H1 (cell line): ENCODE measurements at regions not wholly inside any gene's neighbourhood (a gene's known extent, or its start where the extent isn't known, plus 50 kb on each side); places are given as distances from the start of the nearest gene placed in this dataset.

Experiments used
- CTCF ChIA-PET: fragments of 300-600 bp; sonication (Branson Sonifier 250); formaldehyde crosslinking; loops from one replicate; lab custom pipeline; 2021; ENCODE audit not compliant: partially characterized antibody; lab: Charles Lee
- POLR2A ChIA-PET: fragments of 300-600 bp; sonication (Branson Sonifier 250); formaldehyde crosslinking; loops from one replicate; lab custom pipeline; 2021; ENCODE audit warnings: inconsistent platforms; ENCODE audit not compliant: partially characterized antibody; lab: Charles Lee
- DNase-seq, 2 experiments: peaks; one replicate each; pipeline versions ENCODE4 v3.0.0 to v3.0.0-alpha.2; 2010 to 2022; ENCODE audit warnings: low spot score in 2 of 2, low read depth in 1 of 2, mixed read lengths in 1 of 2
- FAIRE-seq: peaks from 2 replicates; lab custom pipeline; 2011; peaks lifted over from hg19 to GRCh38; lab: Jason Lieb, UNC
- H2AFZ ChIP-seq: 2 replicates; pipeline ENCODE4 v1.8.1; 2012; ENCODE audit warnings: low read length, inconsistent platforms
- H2AK5ac ChIP-seq: 2 replicates; pipeline ENCODE4 v1.6.1; 2013; ENCODE audit warnings: low read depth, low read length
- H2BK120ac ChIP-seq: replicated peaks from 2 replicates; pipeline ENCODE3; 2013; ENCODE audit warnings: low read depth, low read length, inconsistent platforms
- H2BK12ac ChIP-seq: 2 replicates; pipeline ENCODE4 v1.6.1; 2013; ENCODE audit warnings: low read depth, low read length
- H2BK15ac ChIP-seq: 2 replicates; pipeline ENCODE4 v1.6.1; 2013; ENCODE audit warnings: low read length
- H2BK20ac ChIP-seq: 2 replicates; pipeline ENCODE4 v1.6.1; 2013; ENCODE audit warnings: low read length
- H2BK5ac ChIP-seq: 2 replicates; pipeline ENCODE4 v1.6.1; 2013; ENCODE audit warnings: low read depth, low read length
- H3K14ac ChIP-seq: 2 replicates; pipeline ENCODE4 v1.6.1; 2013; ENCODE audit warnings: inconsistent platforms; ENCODE audit not compliant: insufficient read length
- H3K18ac ChIP-seq: 2 replicates; pipeline ENCODE4 v1.6.1; 2013; ENCODE audit warnings: low read length; ENCODE audit errors: extremely low read depth
- H3K23ac ChIP-seq: 2 replicates; pipeline ENCODE4 v1.6.1; 2013; ENCODE audit warnings: inconsistent platforms; ENCODE audit not compliant: insufficient read length
- H3K23me2 ChIP-seq: 2 replicates; pipeline ENCODE4 v1.6.1; 2013; ENCODE audit warnings: low read depth, low read length
- H3K27ac ChIP-seq: 2 replicates; pipeline ENCODE4 v1.6.1; 2011; ENCODE audit warnings: low read depth, low read length, inconsistent platforms
- H3K27me3 ChIP-seq, 4 experiments: replicated peaks in 1 of 4; 1 replicate in 1 of 4; 2 replicates in 3 of 4; pipeline versions ENCODE4 v1.6.1 to v1.8.1; 2011 to 2013; ENCODE audit warnings: low read length in 3 of 4, mild to moderate bottlenecking in 3 of 4, inconsistent platforms in 2 of 4, mixed read lengths in 2 of 4, moderate library complexity in 1 of 4; ENCODE audit not compliant: control insufficient read depth in 3 of 4, insufficient read depth in 3 of 4; ENCODE audit errors: extremely low read depth in 1 of 4
- H3K36me3 ChIP-seq, 4 experiments: 2 replicates each; pipeline versions ENCODE4 v1.6.1 to v1.8.1; 2011 to 2013; ENCODE audit warnings: mild to moderate bottlenecking in 4 of 4, low read length in 3 of 4, moderate library complexity in 2 of 4, control low read depth in 1 of 4, inconsistent platforms in 1 of 4; ENCODE audit not compliant: insufficient read depth in 4 of 4, control insufficient read depth in 2 of 4
- H3K4ac ChIP-seq: replicated peaks from 2 replicates; pipeline ENCODE3; 2013; ENCODE audit warnings: low read length, low read depth, mixed read lengths, inconsistent platforms; ENCODE audit not compliant: insufficient read length
- H3K4me1 ChIP-seq, 4 experiments: replicated peaks in 1 of 4; 1 replicate in 1 of 4; 2 replicates in 3 of 4; pipeline versions ENCODE4 v1.6.1 to v1.8.1; 2011 to 2013; ENCODE audit warnings: low read length in 3 of 4, inconsistent platforms in 2 of 4, mixed read lengths in 1 of 4; ENCODE audit not compliant: insufficient read depth in 4 of 4, control insufficient read depth in 3 of 4
- H3K4me2 ChIP-seq, 2 experiments: 2 replicates each; pipeline versions ENCODE4 v1.6.1 to v1.8.1; 2011 to 2013; ENCODE audit warnings: low read depth in 2 of 2, low read length in 2 of 2, control low read depth in 1 of 2, inconsistent platforms in 1 of 2, mild to moderate bottlenecking in 1 of 2; ENCODE audit not compliant: insufficient read depth in 1 of 2
- H3K4me3 ChIP-seq, 4 experiments: fragments of 200-600, 300-600 bp in 1 of 4; sonication (generic), shearing (Covaris generic), sonication (Bioruptor Twin) in 1 of 4; 2 replicates each; pipeline versions ENCODE4 v1.5.1 to v1.8.1; 2011 to 2016; ENCODE audit warnings: low read length in 4 of 4, low read depth in 3 of 4, control low read depth in 2 of 4, inconsistent platforms in 2 of 4, mild to moderate bottlenecking in 2 of 4, mixed read lengths in 1 of 4, moderate library complexity in 1 of 4; ENCODE audit not compliant: insufficient read depth in 2 of 4; ENCODE audit errors: extremely low read depth in 1 of 4
- H3K56ac ChIP-seq: replicated peaks from 2 replicates; pipeline ENCODE3; 2013; ENCODE audit warnings: low read depth, mild to moderate bottlenecking, mixed read lengths, low read length, inconsistent platforms; ENCODE audit not compliant: insufficient read length
- H3K79me1 ChIP-seq: 2 replicates; pipeline ENCODE4 v1.6.1; 2013; ENCODE audit warnings: low read depth, low read length, control low read depth
- H3K79me2 ChIP-seq, 2 experiments: 2 replicates each; pipeline versions ENCODE4 v1.6.1 to v1.8.1; 2012 to 2013; ENCODE audit warnings: low read length in 2 of 2, mild to moderate bottlenecking in 2 of 2, inconsistent platforms in 1 of 2; ENCODE audit not compliant: insufficient read depth in 2 of 2, control insufficient read depth in 1 of 2
- H3K9ac ChIP-seq, 4 experiments: replicated peaks in 1 of 4; 1 replicate in 1 of 4; 2 replicates in 3 of 4; pipeline versions ENCODE4 v1.6.1 to v1.8.1; 2011 to 2013; ENCODE audit warnings: low read depth in 3 of 4, low read length in 3 of 4, control low read depth in 2 of 4, mild to moderate bottlenecking in 2 of 4, moderate library complexity in 2 of 4, inconsistent platforms in 1 of 4; ENCODE audit errors: extremely low read depth in 1 of 4
- H3K9me3 ChIP-seq, 2 experiments: 2 replicates each; pipeline versions ENCODE4 v1.6.1 to v1.8.1; 2012 to 2013; ENCODE audit warnings: mild to moderate bottlenecking in 2 of 2, moderate library complexity in 2 of 2, control low read depth in 1 of 2, inconsistent platforms in 1 of 2, low read depth in 1 of 2, low read length in 1 of 2, mixed read lengths in 1 of 2; ENCODE audit not compliant: insufficient read depth in 2 of 2
- H4K20me1 ChIP-seq, 2 experiments: replicated peaks in 1 of 2; 2 replicates each; pipeline versions ENCODE3 to v1.8.1; 2011 to 2013; ENCODE audit warnings: inconsistent platforms in 2 of 2, low read length in 2 of 2, mild to moderate bottlenecking in 1 of 2; ENCODE audit not compliant: insufficient read depth in 2 of 2, control insufficient read depth in 1 of 2
- H4K5ac ChIP-seq: 2 replicates; pipeline ENCODE4 v1.6.1; 2013; ENCODE audit warnings: low read length, low read depth, mixed read lengths, inconsistent platforms; ENCODE audit not compliant: insufficient read length
- H4K8ac ChIP-seq: 2 replicates; pipeline ENCODE4 v1.8.0; 2013; ENCODE audit warnings: mild to moderate bottlenecking, moderate library complexity, low read length, inconsistent platforms; ENCODE audit not compliant: insufficient read depth; ENCODE audit errors: extremely low read depth
- H4K91ac ChIP-seq: replicated peaks from 2 replicates; pipeline ENCODE3; 2013; ENCODE audit warnings: low read length, mixed read lengths, inconsistent platforms; ENCODE audit not compliant: insufficient read length
- ATF2 ChIP-seq: IDR thresholded peaks from 2 replicates; pipeline ENCODE4 v1.6.1; 2012; ENCODE audit warnings: low read length, inconsistent platforms
- CHD2 ChIP-seq: IDR thresholded peaks from 2 replicates; pipeline ENCODE4 v1.6.1; 2012; ENCODE audit warnings: low read length, improper control_type of control experiment
- EP300 ChIP-seq, 2 experiments: IDR thresholded peaks; 1 replicate in 1 of 2; 2 replicates in 1 of 2; pipeline ENCODE4 v1.6.1; 2011 to 2012; ENCODE audit warnings: low read depth in 2 of 2, low read length in 2 of 2, mild to moderate bottlenecking in 2 of 2, borderline replicate concordance in 1 of 2, inconsistent platforms in 1 of 2, moderate library complexity in 1 of 2
- EZH2 ChIP-seq: fragments of 200-600 bp; sonication (generic); IDR thresholded peaks from 2 replicates; pipeline ENCODE4 v1.7.1; 2012; ENCODE audit warnings: low read depth, mild to moderate bottlenecking, moderate library complexity, low read length, inconsistent platforms; ENCODE audit not compliant: severe bottlenecking
- FOSL1 ChIP-seq: IDR thresholded peaks from 2 replicates; pipeline ENCODE4 v1.6.1; 2011; ENCODE audit warnings: mild to moderate bottlenecking, low read depth, low read length, moderate library complexity; ENCODE audit not compliant: insufficient read depth
- RXRA ChIP-seq: IDR thresholded peaks from 2 replicates; pipeline ENCODE4 v1.6.1; 2011; ENCODE audit warnings: low read depth, mild to moderate bottlenecking, low read length, moderate library complexity; ENCODE audit not compliant: insufficient read depth
- SAP30 ChIP-seq: fragments of 300-600 bp; sonication (generic); IDR thresholded peaks from 2 replicates; pipeline ENCODE4 v1.7.1; 2012; ENCODE audit warnings: low read length, moderate library complexity, mild to moderate bottlenecking, inconsistent platforms; ENCODE audit not compliant: insufficient read depth, insufficient replicate concordance
- SUZ12 ChIP-seq: fragments of 200-600 bp; sonication (generic); IDR thresholded peaks from 2 replicates; pipeline ENCODE4 v1.6.1; 2012; ENCODE audit warnings: mild to moderate bottlenecking, inconsistent platforms, low read length, moderate library complexity, mixed read lengths
- TEAD4 ChIP-seq: IDR thresholded peaks from 2 replicates; pipeline ENCODE4 v1.6.1; 2012; ENCODE audit warnings: low read depth, low read length, inconsistent platforms, mixed read lengths
- WGBS, 2 experiments: shearing (Covaris generic) in 1 of 2; methylation state at CpG; one replicate each; pipeline versions ENCODE4 v1.1.6 to v1.1.7; 2013 to 2015; ENCODE audit warnings: low lambda C conversion rate in 2 of 2, mixed read lengths in 2 of 2, inconsistent platforms in 1 of 2, low coverage in 1 of 2, missing lambda C conversion rate in 1 of 2; ENCODE audit not compliant: insufficient replicate concordance in 2 of 2, insufficient coverage in 1 of 2, insufficient read length in 1 of 2; ENCODE audit errors: extremely low coverage in 1 of 2, missing lambda C conversion rate in 1 of 2; 5-methylcytosine and 5-hydroxymethylcytosine counted together
- TF ChIP-seq, protein P1 (sequence below): IDR thresholded peaks from 2 replicates; pipeline ENCODE4 v1.6.1; 2011; ENCODE audit warnings: low read length, improper control_type of control experiment

DNA sequence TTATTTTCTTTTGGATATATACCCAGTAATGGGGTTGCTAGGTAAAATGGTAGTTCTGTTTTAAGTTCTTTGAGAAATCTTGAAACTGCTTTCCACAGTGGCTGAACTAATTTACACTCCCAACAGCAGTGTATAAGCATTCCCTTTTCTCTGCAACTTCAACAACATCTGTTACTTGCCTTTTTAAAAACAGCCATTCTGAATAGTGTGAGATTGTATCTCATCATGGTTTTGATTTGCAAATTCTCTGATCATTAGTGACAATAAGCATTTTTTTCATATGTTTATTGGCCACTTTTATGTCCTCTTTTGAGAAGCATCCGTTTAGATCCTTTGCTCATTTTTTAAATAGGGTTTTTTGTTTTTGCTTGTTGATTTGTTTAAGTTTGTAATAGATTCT, 291.3 kb upstream of the COL3A1 start:
- Histone ChIP-seq H3K4me2 (no peak overlapping the region), H3K36me3 (no peaks in the 10 kb centered on the region), H4K91ac (no peak overlapping the region), H4K5ac (no peak overlapping the region), H3K14ac (no peak overlapping the region), H3K18ac (no peak overlapping the region), H3K56ac (no peak overlapping the region), H3K9me3 (no peaks in the 10 kb centered on the region), H3K9ac (no peak overlapping the region), H2AK5ac (no peak overlapping the region), H3K27ac (no peak overlapping the region), H3K4ac (no peak overlapping the region), H2AFZ (no peak overlapping the region), H4K8ac (no peak overlapping the region), H2BK12ac (no peak overlapping the region), H3K4me3 (no peak overlapping the region), H3K23me2 (no peaks in the 10 kb centered on the region), H3K27me3 (no peaks in the 10 kb centered on the region), H2BK5ac (no peak overlapping the region), H2BK20ac (no peak overlapping the region), H3K79me1 (no peaks in the 10 kb centered on the region), H4K20me1 (no peaks in the 10 kb centered on the region), H2BK120ac (no peak overlapping the region), H3K4me1 (no peaks in the 10 kb centered on the region), H2BK15ac (no peak overlapping the region), H3K23ac (no peak overlapping the region), H3K79me2 (no peaks in the 10 kb centered on the region)
- no peak for TF ChIP-seq CHD2
- no peak for TF ChIP-seq FOSL1
- no peak for TF ChIP-seq ATF2
- TF ChIP-seq RXRA = no peak
- TF ChIP-seq SAP30 = no peak
- TF ChIP-seq SUZ12 = no peak
- no peak for TF ChIP-seq TEAD4
- TF ChIP-seq EP300 (IDR thresholded peaks at IDR 0.05; ENCODE audit: borderline replicate concordance in 1 of 2, low read depth in 2 of 2, low read length in 2 of 2) = no peak
- TF ChIP-seq, protein P1, sequence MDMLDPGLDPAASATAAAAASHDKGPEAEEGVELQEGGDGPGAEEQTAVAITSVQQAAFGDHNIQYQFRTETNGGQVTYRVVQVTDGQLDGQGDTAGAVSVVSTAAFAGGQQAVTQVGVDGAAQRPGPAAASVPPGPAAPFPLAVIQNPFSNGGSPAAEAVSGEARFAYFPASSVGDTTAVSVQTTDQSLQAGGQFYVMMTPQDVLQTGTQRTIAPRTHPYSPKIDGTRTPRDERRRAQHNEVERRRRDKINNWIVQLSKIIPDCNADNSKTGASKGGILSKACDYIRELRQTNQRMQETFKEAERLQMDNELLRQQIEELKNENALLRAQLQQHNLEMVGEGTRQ = no peak
- no peak for TF ChIP-seq EZH2
- DNase-seq = no peak
- POLR2A ChIA-PET = no interaction called here
- 38% methylated on average over 1 of the region's 1 CpG; no CpG with 5 or more reads in 1 of the 2 experiments for WGBS, 2 experiments
- no peak for FAIRE-seq
- CTCF ChIA-PET = no interaction called here
